GM12892 (cell line): ENCODE measurements at regions not wholly inside any gene's neighbourhood (a gene's known extent, or its start where the extent isn't known, plus 50 kb on each side); places are given as distances from the start of the nearest gene placed in this dataset.

Experiments used
- DNase-seq: peaks from one replicate; pipeline ENCODE4 v3.0.0; 2011; ENCODE audit not compliant: insufficient read length
- FAIRE-seq: peaks from 2 replicates; lab custom pipeline; 2011; peaks lifted over from hg19 to GRCh38; lab: Jason Lieb, UNC
- POLR2A ChIP-seq: IDR thresholded peaks from 2 replicates; pipeline ENCODE4 v1.6.1; 2011; ENCODE audit warnings: low read depth, low read length, control low read depth
- POLR2AphosphoS5 ChIP-seq: IDR thresholded peaks from 2 replicates; pipeline ENCODE4 v1.6.1; 2011; ENCODE audit warnings: low read depth, low read length, control low read depth
- TAF1 ChIP-seq: IDR thresholded peaks from 2 replicates; pipeline ENCODE4 v1.6.1; 2011; ENCODE audit warnings: low read depth, mild to moderate bottlenecking, control low read depth, low read length, borderline replicate concordance

- no peak for TF ChIP-seq TAF1
- no peak for TF ChIP-seq POLR2AphosphoS5
- TF ChIP-seq POLR2A, result no peak
- no peak for DNase-seq
- no peak for FAIRE-seq
Measured at GRCh38 chr5:30850866-30851265, 342.6 kb upstream of the CDH6 start.

DNA sequence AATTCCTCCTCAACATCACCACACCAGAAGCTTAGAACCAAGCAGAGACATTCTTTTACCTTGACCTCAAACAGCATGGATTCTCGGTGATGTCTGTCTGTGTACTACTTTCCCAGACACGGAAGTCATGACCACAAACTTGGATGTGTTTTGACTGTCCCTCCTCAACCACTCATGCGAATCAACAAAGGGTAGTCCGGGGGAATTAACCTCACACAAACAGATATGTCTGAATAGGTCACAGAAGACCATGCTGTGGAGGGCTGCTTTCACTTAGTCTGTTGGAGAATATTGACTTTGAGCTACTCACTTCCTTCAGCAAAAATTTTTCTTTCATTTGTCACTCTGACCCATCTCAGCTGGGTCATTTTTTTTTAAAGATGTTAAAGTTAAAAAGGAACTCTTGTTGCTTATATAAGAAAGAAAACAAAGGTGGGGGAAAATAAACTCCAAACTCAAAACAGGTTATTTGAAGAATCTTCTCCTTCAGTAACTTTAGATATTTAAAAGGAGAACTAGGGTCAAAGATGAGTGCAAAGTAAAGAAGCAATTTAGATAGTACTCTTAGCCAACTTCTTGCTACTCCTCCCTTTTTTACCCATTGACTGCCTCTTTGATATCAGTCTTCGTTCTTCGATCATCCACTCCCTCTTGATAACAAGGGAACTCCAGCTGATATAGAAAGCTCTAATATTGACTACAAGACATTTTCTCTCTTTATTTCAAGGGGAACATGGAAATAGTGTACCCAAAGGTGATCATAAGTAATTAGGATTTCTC lies 343.4 kb upstream of the CDH6 start:
- DNase-seq, result no peak
- TF ChIP-seq POLR2A (no peak), POLR2AphosphoS5 (no peak), TAF1 (no peak)
- FAIRE-seq, result no peak

DNA sequence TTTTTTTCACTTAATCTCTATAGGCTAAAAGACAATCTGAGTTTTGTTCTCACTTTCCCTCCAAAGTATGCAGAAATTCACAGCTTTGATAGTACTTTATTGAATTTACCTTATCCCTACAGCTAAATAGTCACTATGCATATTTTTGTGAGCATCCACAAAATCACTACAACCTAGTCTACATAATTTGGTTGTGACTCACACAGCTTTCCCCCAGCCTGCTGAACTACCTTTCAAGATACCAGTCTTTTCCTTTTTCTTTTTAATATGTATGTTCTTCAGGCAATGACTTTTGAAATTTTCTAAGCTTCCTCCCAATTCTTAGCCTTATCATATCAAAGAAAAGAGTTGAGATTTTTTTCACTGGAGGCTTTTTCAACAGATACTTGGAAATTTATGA lies 347.3 kb upstream of the CDH6 start:
- DNase-seq, result no peak
- FAIRE-seq, result no peak
- TF ChIP-seq TAF1 (no peak), POLR2AphosphoS5 (no peak), POLR2A (no peak)

- TF ChIP-seq POLR2AphosphoS5 (no peak), POLR2A (no peak), TAF1 (no peak)
- no peak for DNase-seq
- FAIRE-seq, result no peak
Measured at GRCh38 chr5:30845194-30845593, 348.3 kb upstream of the CDH6 start.

DNA sequence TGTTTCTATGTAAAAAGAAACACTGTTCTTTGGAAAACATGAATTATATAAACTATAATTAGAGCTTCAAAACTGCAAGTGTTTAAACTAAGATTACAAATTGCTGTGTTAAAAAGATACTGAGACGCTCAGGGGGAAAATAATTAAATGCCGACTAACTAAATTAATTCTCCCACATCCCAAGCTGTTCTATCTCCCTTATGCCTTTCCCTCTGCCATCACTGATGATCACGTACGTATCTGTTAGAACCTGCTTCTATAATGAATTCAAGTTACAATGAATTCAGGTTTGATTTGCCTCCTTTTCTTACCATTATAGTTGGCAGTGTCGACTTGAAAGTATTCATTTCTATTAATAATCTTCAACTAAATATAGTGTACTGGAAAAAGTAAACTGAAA lies 349.9 kb upstream of the CDH6 start:
- no peak for TF ChIP-seq POLR2AphosphoS5
- no peak for TF ChIP-seq POLR2A
- no peak for TF ChIP-seq TAF1
- FAIRE-seq, result no peak
- DNase-seq, result no peak

DNA sequence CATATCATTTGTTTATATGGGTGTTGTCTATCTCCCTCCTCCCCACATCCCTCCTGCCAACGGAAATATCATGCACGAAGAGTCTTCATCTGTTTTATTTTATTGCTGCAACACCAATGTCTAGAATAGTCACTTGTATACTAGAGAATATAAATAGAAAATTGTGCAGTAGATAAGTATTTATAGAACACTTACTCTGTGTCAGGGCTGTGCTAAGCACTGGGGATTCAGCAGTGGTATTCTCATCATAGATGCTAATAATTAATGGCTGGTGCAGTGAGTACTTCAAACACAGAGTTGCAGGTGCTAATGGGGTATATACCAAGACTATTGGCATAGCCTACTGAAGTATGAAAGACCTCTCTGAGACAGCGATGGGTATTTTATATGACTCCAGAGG lies 353.5 kb upstream of the CDH6 start:
- FAIRE-seq (no peak), DNase-seq (no peak)
- TF ChIP-seq POLR2A (no peak), POLR2AphosphoS5 (no peak), TAF1 (no peak)

- FAIRE-seq (no peak), DNase-seq (no peak)
- TF ChIP-seq POLR2A (no peak), POLR2AphosphoS5 (no peak), TAF1 (no peak)
Measured at GRCh38 chr5:30838936-30839496, 354.5 kb upstream of the CDH6 start.

DNA sequence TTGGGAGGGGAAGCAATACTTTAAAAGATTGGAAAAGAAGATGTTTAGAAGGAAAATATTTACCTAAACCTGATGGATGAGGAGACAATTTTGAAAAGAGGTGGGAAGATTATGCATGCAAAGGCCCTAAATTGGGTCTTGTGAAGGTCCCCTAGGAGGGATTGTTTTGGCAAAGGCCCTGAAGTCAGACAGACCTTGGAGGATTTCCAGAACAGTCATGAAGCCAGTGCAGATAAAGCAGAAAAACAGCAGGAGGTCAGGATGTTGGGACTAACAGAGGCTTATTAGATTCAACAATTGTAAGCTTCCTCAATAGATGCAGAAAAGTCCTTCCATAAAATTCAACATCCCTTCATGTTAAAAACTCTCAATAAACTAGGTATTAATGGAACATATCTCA lies 361.0 kb upstream of the CDH6 start:
- FAIRE-seq (no peak), DNase-seq (no peak)

DNA sequence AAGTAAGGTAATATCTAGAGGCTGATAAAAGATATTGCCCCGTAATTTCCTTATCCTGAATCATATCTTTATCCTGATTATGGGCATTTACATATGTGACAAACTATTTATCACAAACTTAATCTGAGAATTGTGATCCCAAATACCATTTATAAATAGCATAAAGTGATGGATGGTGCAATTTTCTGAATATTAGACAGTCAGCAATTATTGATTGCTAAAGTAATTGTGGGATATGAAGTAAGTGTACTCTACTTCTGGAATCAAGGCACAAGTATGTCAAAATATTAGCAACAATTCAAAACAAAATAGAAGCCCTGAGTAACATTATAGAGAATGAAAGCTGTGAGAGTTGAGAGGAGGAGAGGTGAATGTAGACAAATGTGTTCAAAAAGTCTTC lies 361.9 kb upstream of the CDH6 start:
- DNase-seq, result no peak
- TF ChIP-seq TAF1 (no peak), POLR2AphosphoS5 (no peak), POLR2A (no peak)
- FAIRE-seq, result no peak

More for the DNA sequence above, 361.0 kb upstream of the CDH6 start:
- TF ChIP-seq TAF1, result no peak
- TF ChIP-seq POLR2A, result no peak
- TF ChIP-seq POLR2AphosphoS5, result no peak

DNA sequence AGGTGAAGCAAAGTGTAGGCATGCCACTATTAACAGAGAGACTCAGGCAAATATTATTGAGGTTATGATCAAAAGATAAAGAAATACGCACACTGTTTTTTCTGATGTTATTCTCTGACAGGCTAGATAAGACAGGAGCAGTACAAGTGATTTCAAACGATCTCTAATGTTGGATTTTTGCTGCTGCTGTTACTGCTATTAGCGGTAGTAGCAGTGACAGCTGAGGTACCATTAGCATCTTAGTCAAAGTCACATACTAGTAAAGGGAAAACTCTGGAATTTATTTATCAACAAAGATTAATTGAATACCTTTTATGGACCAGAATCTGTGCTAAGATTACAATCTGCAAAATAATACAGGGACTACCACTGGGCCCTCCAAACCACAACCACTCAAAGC lies 362.4 kb upstream of the CDH6 start:
- FAIRE-seq (no peak), DNase-seq (no peak)
- no peak for TF ChIP-seq POLR2A
- no peak for TF ChIP-seq POLR2AphosphoS5
- TF ChIP-seq TAF1, result no peak

- TF ChIP-seq TAF1, result no peak
- no peak for TF ChIP-seq POLR2A
- TF ChIP-seq POLR2AphosphoS5, result no peak
- no peak for FAIRE-seq
- no peak for DNase-seq
Measured at GRCh38 chr5:30811298-30811697, 382.2 kb upstream of the CDH6 start.

DNA sequence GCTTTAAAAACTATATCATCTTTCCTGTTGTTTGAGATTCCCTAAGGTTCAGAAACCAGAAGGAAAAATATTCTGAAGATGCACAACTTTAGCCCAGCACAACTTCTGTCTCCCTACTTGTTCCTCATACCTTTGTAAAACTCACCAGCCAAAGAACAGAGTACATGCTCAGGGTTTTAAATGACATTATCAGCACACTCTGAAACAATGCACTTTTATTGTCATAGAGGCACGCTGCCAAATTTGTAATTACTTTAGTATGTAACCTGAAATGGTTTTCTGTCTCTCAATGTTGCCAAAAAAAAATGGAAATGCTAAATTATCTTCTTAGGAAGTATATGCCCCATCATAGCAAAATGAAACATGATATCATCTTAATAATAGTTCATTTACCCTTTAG lies 383.6 kb upstream of the CDH6 start:
- no peak for FAIRE-seq
- TF ChIP-seq TAF1 (no peak), POLR2AphosphoS5 (no peak), POLR2A (no peak)
- no peak for DNase-seq

GRCh38 chr5:30808996-30809395 lies 384.5 kb upstream of the CDH6 start:
- no peak for FAIRE-seq
- TF ChIP-seq POLR2A (no peak), TAF1 (no peak), POLR2AphosphoS5 (no peak)
- no peak for DNase-seq
